ENCODE measurements at regions not wholly inside any gene's neighbourhood (a gene's known extent, or its start where the extent isn't known, plus 50 kb on each side); places are given as distances from the start of the nearest gene placed in this dataset.
"Not testable (repeated sequence)": the region's sequence is repeated elsewhere in the genome, so short reads cannot be mapped to it uniquely, and the experiment has no call there.

- no peak for DNase-seq (ENCODE audit: low spot score)
Measured at GRCh38 chr1:91605566-91605965, 104.9 kb downstream of the CDC7 start.

- no peak for DNase-seq (ENCODE audit: low spot score)
Measured at GRCh38 chr1:91606546-91607078, 106.0 kb downstream of the CDC7 start.

- not testable (repeated sequence) for DNase-seq (ENCODE audit: low spot score)
Measured at GRCh38 chr1:91607686-91608085, 107.0 kb downstream of the CDC7 start.

GRCh38 chr1:91608876-91609275, 108.2 kb downstream of the CDC7 start:
- DNase-seq (ENCODE audit: low spot score), result peak; percentile 39

- peak; percentile 57 for DNase-seq (ENCODE audit: low spot score)
Measured at GRCh38 chr1:91609551-91609950, 108.9 kb downstream of the CDC7 start.

- no peak for DNase-seq (ENCODE audit: low spot score)
Measured at GRCh38 chr1:91610102-91610501, 109.5 kb downstream of the CDC7 start.

GRCh38 chr1:91610789-91611188, 110.1 kb downstream of the CDC7 start:
- no peak for DNase-seq (ENCODE audit: low spot score)

GRCh38 chr1:91611483-91611917, 110.8 kb downstream of the CDC7 start:
- no peak for DNase-seq (ENCODE audit: low spot score)

GRCh38 chr1:91613595-91613994, 112.9 kb downstream of the CDC7 start:
- no peak for DNase-seq (ENCODE audit: low spot score)

- DNase-seq (ENCODE audit: low spot score), result no peak
Measured at GRCh38 chr1:91616712-91617111, 116.1 kb downstream of the CDC7 start.

- no peak for DNase-seq (ENCODE audit: low spot score)
Measured at GRCh38 chr1:91617285-91617765, 116.7 kb downstream of the CDC7 start.

- no peak for DNase-seq (ENCODE audit: low spot score)
Measured at GRCh38 chr1:91619881-91620280, 119.2 kb downstream of the CDC7 start.

- no peak for DNase-seq (ENCODE audit: low spot score)
Measured at GRCh38 chr1:91621360-91621759, 120.7 kb downstream of the CDC7 start.

- DNase-seq (ENCODE audit: low spot score), result no peak
Measured at GRCh38 chr1:91621907-91622306, 121.3 kb downstream of the CDC7 start.

- DNase-seq (ENCODE audit: low spot score), result no peak
Measured at GRCh38 chr1:91622616-91623015, 122.0 kb downstream of the CDC7 start.

GRCh38 chr1:91623020-91623419, 122.4 kb downstream of the CDC7 start:
- no peak for DNase-seq (ENCODE audit: low spot score)

GRCh38 chr1:91624331-91624730, 123.7 kb downstream of the CDC7 start:
- DNase-seq (ENCODE audit: low spot score), result no peak

Measured in AG08396 (cell line).